HG03064 (cell line): ENCODE measurements at regions not wholly inside any gene's neighbourhood (a gene's known extent, or its start where the extent isn't known, plus 50 kb on each side); places are given as distances from the start of the nearest gene placed in this dataset.
"Not testable (repeated sequence)": the region's sequence is repeated elsewhere in the genome, so short reads cannot be mapped to it uniquely, and the experiment has no call there.

Source experiments
- ATAC-seq: cut with Tn5 transposase; IDR thresholded peaks from one replicate; pipeline ENCODE4 v1.9.1; 2021; ENCODE audit warnings: low read depth; ENCODE audit not compliant: unreplicated experiment

DNA sequence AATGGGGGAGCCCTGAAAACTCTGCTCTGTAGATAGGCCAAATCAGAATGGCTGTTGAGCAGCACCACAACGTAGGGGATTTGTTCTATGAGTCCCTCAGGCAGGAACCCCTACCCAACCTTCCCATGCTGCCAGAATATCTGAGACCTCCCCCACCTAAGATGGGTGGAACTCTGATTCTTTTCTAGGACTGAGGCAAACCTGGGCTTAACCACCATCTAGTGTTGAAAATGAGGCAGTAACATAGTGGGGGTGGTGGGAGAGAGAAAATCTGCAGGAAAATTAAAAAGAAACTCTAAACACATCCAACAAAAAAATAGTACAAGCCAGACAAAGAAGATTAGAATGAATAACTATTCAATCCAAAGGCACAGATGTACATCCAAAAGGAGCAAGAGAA lies 228.4 kb downstream of the ATPSCKMT start:
- no peak for ATAC-seq

- no peak for ATAC-seq
Measured at GRCh38 chr5:10019236-10019635, 230.5 kb downstream of the ATPSCKMT start.

DNA sequence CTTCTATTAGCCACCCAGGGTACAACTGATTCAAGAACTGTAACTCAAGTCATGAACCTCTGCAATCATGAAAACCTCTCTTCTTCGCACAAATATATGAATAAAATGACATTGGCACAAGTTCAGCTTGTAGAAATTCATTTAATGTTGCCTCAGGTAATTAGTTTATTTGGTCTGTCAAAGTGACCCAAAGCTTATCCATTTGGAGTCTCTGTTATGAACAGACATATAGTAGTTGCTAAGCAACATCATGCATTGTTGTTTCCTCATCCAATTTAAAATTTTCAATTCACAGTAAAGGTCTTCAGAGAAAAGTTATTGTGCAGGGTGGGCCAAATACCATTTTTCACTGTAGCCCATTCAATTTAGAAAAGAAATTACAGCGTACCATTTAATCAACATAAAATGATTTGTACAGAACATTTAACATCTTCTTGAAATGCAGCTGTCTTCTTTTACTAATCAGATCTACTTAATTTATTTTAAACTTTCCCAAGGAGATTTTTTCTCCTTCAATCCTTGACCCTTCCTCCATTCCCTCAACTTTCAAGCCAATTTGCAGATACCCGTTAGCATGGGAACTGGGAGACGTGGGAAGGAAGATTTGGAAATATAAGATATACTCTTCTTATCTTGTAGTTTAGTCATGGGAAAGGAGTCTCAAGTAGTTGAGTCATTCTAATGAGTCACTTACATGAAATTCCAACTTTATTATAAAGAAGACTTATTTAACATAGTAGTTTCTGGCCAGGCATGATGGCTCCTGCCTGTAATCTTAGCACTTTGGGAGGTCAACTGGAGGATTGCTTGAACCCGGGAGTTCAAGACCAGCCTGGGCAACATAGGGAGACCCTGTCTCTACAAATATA lies 231.3 kb downstream of the ATPSCKMT start:
- no peak for ATAC-seq

DNA sequence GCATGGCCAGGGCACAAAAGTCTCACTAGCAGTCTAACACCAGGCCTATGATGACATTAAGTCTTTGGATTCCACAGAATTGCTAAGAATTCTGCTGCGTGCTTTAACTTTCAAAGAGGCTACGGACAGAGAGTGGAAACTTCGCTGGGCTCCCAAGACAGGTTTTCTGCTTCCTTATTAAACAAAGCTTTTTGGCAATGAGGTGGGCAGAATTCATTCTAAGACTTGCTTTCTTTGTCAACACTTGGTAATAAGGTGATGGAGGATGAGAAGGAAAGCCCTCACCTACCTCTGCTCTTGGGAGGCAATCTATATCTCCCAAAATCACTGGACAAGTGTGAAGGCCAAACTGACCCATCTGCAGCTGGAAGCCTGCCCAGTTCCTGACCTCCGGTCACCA lies 231.9 kb downstream of the ATPSCKMT start:
- ATAC-seq: no peak

- not testable (repeated sequence) for ATAC-seq
Measured at GRCh38 chr5:10016559-10016958, 233.1 kb downstream of the ATPSCKMT start.

GRCh38 chr5:10015681-10016080 lies 234.0 kb downstream of the ATPSCKMT start:
- ATAC-seq: not testable (repeated sequence)

- no peak for ATAC-seq
Measured at GRCh38 chr5:10009802-10010201, 239.9 kb downstream of the ATPSCKMT start.

DNA sequence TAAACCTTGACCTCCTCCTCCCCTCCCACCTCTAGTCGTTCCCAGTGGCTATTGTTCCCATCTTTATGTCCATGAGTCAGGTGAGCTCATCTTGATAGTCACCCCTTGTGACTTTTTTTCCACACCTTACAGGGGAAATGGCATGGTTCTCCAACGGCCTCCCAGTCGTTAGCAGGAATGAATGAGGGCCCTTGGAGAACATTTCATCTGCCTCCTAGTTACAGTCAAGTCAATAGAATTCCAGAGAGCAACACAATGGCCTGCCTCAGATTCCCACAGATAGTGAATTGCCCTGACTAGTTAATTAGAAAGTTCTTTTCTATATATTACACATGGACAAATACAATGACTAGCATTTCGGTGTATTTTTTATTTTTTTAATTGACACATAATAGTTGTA lies 262.6 kb downstream of the ATPSCKMT start:
- ATAC-seq: no peak

GRCh38 chr5:9977070-9977469 lies 272.6 kb downstream of the ATPSCKMT start:
- no peak for ATAC-seq

DNA sequence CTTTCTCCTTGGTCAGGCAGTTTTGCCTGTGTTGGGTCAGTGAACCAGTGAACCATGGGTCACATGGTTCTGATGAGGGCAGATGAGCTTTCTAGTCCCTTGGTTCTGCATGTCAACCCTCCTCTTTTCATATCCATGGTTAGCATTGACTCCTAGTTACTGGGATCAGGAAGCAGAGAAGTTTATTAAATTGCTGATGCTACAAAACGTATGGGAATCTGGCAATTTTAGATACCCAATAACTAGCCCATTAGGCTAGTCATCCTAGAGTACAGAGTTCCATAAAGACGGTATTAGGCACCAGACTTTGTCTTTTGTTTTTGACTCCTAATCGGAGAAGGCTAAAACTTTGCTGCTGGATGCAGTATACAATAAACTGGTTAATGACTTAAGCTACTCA lies 273.1 kb downstream of the ATPSCKMT start:
- ATAC-seq: no peak

DNA sequence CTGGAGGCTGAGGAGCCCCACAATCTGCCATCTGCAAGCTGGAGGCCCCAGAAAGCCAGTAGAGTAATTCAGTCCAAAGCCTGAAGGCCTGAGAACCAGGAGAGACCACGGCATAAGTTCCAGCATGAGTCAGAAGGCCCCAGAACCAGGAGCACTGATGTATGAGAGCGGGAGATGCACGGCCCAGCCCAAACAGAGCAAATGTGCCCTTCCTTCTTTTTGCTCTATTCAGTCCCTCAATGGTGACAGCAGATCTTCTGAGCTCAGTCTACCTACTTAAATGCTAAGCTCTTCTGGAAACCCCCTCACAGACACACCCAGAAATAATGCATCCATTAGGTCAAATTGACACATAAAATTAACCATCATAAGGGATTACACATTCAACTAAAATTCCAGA lies 277.6 kb downstream of the ATPSCKMT start:
- ATAC-seq: no peak

GRCh38 chr5:9971301-9971700 lies 278.4 kb downstream of the ATPSCKMT start:
- ATAC-seq: no peak

DNA sequence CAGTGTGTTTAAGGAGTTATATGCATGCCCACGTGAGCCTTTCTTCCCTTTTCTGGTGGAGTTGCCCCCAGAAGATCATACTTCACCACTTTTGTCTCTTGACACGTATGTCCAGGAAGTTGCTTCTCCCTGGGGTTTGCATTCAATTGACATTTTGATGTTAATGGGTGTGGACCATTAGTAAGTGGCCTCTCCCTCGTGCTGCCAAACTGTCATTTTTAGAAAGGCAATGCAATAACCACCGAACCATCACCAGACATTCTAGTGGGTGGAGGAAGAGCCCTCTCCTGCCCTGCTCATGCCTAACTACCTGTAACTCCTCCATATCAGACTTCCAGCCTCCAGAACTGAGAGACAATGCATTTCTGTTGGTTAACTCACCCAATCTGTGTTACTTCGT lies 290.8 kb downstream of the ATPSCKMT start:
- ATAC-seq: no peak

- no peak for ATAC-seq
Measured at GRCh38 chr5:9957214-9957613, 292.5 kb downstream of the ATPSCKMT start.

DNA sequence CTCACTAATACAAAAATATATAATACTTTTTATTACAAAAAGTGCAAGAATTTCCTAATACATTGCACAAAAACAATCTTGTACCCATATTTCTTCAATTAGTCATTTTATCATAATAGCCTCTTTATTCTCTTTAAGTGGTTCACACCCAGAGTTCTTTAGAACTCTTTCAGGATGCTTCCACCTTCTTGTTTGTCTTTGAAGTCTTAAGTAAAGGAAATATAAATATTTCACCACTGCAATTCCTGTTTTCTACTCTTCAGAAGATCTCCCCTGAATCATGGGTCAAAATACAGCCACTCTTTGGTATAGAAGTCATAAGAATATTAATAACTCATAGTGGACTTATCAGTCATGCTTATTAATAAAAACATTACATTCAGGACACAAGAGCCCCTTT lies 293.0 kb downstream of the ATPSCKMT start:
- ATAC-seq: no peak

DNA sequence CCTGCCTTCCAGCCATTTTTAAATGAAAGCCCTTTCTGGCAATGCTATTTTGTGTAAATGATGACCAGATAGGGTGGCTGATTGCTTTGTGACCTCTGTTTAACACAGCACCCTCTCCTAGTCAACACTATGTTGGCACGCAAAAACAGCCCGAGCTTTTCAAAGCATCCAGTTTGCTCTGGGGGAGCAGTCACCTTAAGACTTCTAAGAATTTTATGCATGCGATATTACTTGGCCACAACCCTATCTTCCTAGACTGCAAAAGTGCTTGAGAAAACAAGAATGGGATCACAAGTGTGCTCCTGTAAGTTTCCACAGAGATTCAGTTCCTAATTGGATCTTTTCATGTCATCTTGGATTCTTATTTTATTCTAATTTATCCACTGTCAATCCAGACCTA lies 294.1 kb downstream of the ATPSCKMT start:
- ATAC-seq: no peak

- ATAC-seq: no peak
Measured at GRCh38 chr5:9954869-9955268, 294.8 kb downstream of the ATPSCKMT start.

- no peak for ATAC-seq
Measured at GRCh38 chr5:9953691-9954090, 296.0 kb downstream of the ATPSCKMT start.

- ATAC-seq: no peak
Measured at GRCh38 chr5:9951865-9952516, 297.7 kb downstream of the ATPSCKMT start.

GRCh38 chr5:9947944-9948343 lies 301.7 kb downstream of the ATPSCKMT start:
- ATAC-seq: no peak

DNA sequence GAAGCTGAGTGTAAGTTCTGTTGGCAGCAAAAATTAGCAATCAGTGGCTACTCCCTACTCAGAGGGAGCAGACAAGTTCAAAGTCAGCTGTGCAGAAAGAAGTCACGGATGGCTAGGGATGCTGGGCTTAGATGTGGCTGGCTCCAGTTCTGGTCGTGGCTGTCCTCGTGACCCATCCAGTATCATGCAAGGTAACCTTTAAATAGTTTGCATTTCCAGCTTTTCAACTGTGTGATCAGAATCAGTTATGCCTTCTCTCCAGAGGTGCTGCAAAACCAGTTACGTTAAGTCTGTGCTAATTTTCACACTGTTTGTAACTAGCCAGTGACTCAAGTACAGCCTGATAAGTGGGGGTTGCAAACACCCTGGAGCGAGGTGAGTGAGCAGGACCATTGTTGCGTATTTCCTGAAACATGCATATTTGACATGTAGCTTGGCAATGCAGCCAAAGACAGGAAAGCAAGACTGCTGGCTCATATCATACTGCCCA lies 302.4 kb downstream of the ATPSCKMT start:
- peak; percentile 74 for ATAC-seq

GRCh38 chr5:9932770-9933169 lies 302.6 kb upstream of the TAS2R1 start:
- ATAC-seq: no peak
